ENCODE measurements at regions not wholly inside any gene's neighbourhood (a gene's known extent, or its start where the extent isn't known, plus 50 kb on each side); places are given as distances from the start of the nearest gene placed in this dataset.
"Not testable (repeated sequence)": the region's sequence is repeated elsewhere in the genome, so short reads cannot be mapped to it uniquely, and the experiment has no call there.

- no peak for DNase-seq
These were observed 317.9 kb upstream of the COBL start for GRCh38 chr7:51634538-51634937.

- no peak for DNase-seq
These were observed 317.4 kb upstream of the COBL start for GRCh38 chr7:51634025-51634424.

GRCh38 chr7:51633596-51633995, 317.0 kb upstream of the COBL start:
- no peak for DNase-seq

GRCh38 chr7:51633006-51633405, 316.4 kb upstream of the COBL start:
- no peak for DNase-seq

- no peak for DNase-seq
These were observed 314.3 kb upstream of the COBL start for GRCh38 chr7:51630933-51631332.

GRCh38 chr7:51629206-51629605, 312.6 kb upstream of the COBL start:
- no peak for DNase-seq

GRCh38 chr7:51621956-51622355, 305.3 kb upstream of the COBL start:
- DNase-seq, result no peak

- peak in 1 of 58 donors; percentile 7 for DNase-seq
These were observed 304.1 kb upstream of the COBL start for GRCh38 chr7:51620706-51621105.

- DNase-seq, result no peak
These were observed 303.3 kb upstream of the COBL start for GRCh38 chr7:51619880-51620279.

GRCh38 chr7:51617686-51618085, 301.1 kb upstream of the COBL start:
- DNase-seq, result no peak

GRCh38 chr7:51613911-51614357, 297.3 kb upstream of the COBL start:
- peak in 5 of 58 donors; percentile 4 to 54 (median 20) for DNase-seq

GRCh38 chr7:51611937-51612336, 295.3 kb upstream of the COBL start:
- no peak for DNase-seq

- DNase-seq, result no peak
These were observed 290.8 kb upstream of the COBL start for GRCh38 chr7:51607447-51607846.

- DNase-seq, result no peak
These were observed 290.1 kb upstream of the COBL start for GRCh38 chr7:51606601-51607154.

GRCh38 chr7:51602376-51602775, 285.8 kb upstream of the COBL start:
- no peak for DNase-seq

- no peak for DNase-seq
These were observed 284.9 kb upstream of the COBL start for GRCh38 chr7:51601461-51601860.

- DNase-seq, result not testable (repeated sequence)
These were observed 283.3 kb upstream of the COBL start for GRCh38 chr7:51599935-51600334.

GRCh38 chr7:51593628-51594027, 277.0 kb upstream of the COBL start:
- DNase-seq, result peak in 3 of 58 donors; percentile 2 to 7 (median 3)

GRCh38 chr7:51592842-51593599, 276.4 kb upstream of the COBL start:
- no peak for DNase-seq

- DNase-seq, result no peak
These were observed 274.6 kb upstream of the COBL start for GRCh38 chr7:51591223-51591622.

GRCh38 chr7:51590746-51591145, 274.1 kb upstream of the COBL start:
- no peak for DNase-seq

- no peak for DNase-seq
These were observed 272.5 kb upstream of the COBL start for GRCh38 chr7:51589111-51589510.

- DNase-seq, result no peak
These were observed 271.0 kb upstream of the COBL start for GRCh38 chr7:51587604-51588003.
